ENCODE measurements at regions not wholly inside any gene's neighbourhood (a gene's known extent, or its start where the extent isn't known, plus 50 kb on each side); places are given as distances from the start of the nearest gene placed in this dataset.

- H3K27ac ChIP-seq (ENCODE audit: low read depth, low read length), result no peak overlapping the region
- no peaks in the 10 kb centered on the region for H3K36me3 ChIP-seq (ENCODE audit: low read length)
- no peak for TF ChIP-seq CTCF (IDR thresholded peaks at IDR 0.05; ENCODE audit: insufficient read depth, low read length, poor library complexity, severe bottlenecking)
Measured at GRCh38 chr1:81598623-81599022, 202.1 kb upstream of the ADGRL2 start.

GRCh38 chr1:81597720-81598426 lies 202.9 kb upstream of the ADGRL2 start:
- no peak for TF ChIP-seq CTCF (IDR thresholded peaks at IDR 0.05; ENCODE audit: insufficient read depth, low read length, poor library complexity, severe bottlenecking)
- Histone ChIP-seq H3K79me2 (ENCODE audit: insufficient read depth, low read length) (no peaks in the 10 kb centered on the region), H3F3A (ENCODE audit: insufficient read depth) (no peaks in the 10 kb centered on the region), H3K27me3 (ENCODE audit: low read length) (no peaks in the 10 kb centered on the region), H3K9me2 (replicated peaks; ENCODE audit: insufficient read depth, low read length) (no peaks in the 10 kb centered on the region), H4K20me1 (ENCODE audit: low read depth, low read length) (no peaks in the 10 kb centered on the region), H3K9me3 (ENCODE audit: insufficient read depth, low read length) (no peaks in the 10 kb centered on the region), H2AFZ (ENCODE audit: low read depth, low read length, severe bottlenecking) (no peak overlapping the region), H3K27ac (ENCODE audit: low read depth, low read length) (no peak overlapping the region), H3K9ac (ENCODE audit: low read length) (no peak overlapping the region), H3K36me3 (ENCODE audit: low read length) (no peaks in the 10 kb centered on the region), H3K4me2 (ENCODE audit: low read depth, low read length, poor library complexity, severe bottlenecking) (no peak overlapping the region), H3K4me3 (ENCODE audit: insufficient read depth, low read length, poor library complexity, severe bottlenecking) (no peak overlapping the region)

More at GRCh38 chr1:81598623-81599022, 202.1 kb upstream of the ADGRL2 start:
- Histone ChIP-seq H3K4me3 (ENCODE audit: insufficient read depth, low read length, poor library complexity, severe bottlenecking) (no peak overlapping the region), H3K9me3 (ENCODE audit: insufficient read depth, low read length) (no peaks in the 10 kb centered on the region), H3F3A (ENCODE audit: insufficient read depth) (no peaks in the 10 kb centered on the region), H3K4me2 (ENCODE audit: low read depth, low read length, poor library complexity, severe bottlenecking) (no peak overlapping the region), H3K27me3 (ENCODE audit: low read length) (no peaks in the 10 kb centered on the region), H3K9me2 (replicated peaks; ENCODE audit: insufficient read depth, low read length) (no peaks in the 10 kb centered on the region), H3K79me2 (ENCODE audit: insufficient read depth, low read length) (no peaks in the 10 kb centered on the region), H3K9ac (ENCODE audit: low read length) (no peak overlapping the region), H2AFZ (ENCODE audit: low read depth, low read length, severe bottlenecking) (no peak overlapping the region), H4K20me1 (ENCODE audit: low read depth, low read length) (no peaks in the 10 kb centered on the region)

- Histone ChIP-seq H3K36me3 (ENCODE audit: low read length) (no peaks in the 10 kb centered on the region), H3K4me3 (ENCODE audit: insufficient read depth, low read length, poor library complexity, severe bottlenecking) (no peak overlapping the region), H3K9ac (ENCODE audit: low read length) (no peak overlapping the region), H3K9me3 (ENCODE audit: insufficient read depth, low read length) (no peaks in the 10 kb centered on the region), H3K9me2 (replicated peaks; ENCODE audit: insufficient read depth, low read length) (no peaks in the 10 kb centered on the region), H3K27me3 (ENCODE audit: low read length) (no peaks in the 10 kb centered on the region), H3F3A (ENCODE audit: insufficient read depth) (no peaks in the 10 kb centered on the region), H2AFZ (ENCODE audit: low read depth, low read length, severe bottlenecking) (no peak overlapping the region), H3K4me2 (ENCODE audit: low read depth, low read length, poor library complexity, severe bottlenecking) (no peak overlapping the region), H4K20me1 (ENCODE audit: low read depth, low read length) (no peaks in the 10 kb centered on the region), H3K79me2 (ENCODE audit: insufficient read depth, low read length) (no peaks in the 10 kb centered on the region), H3K27ac (ENCODE audit: low read depth, low read length) (no peak overlapping the region)
- no peak for TF ChIP-seq CTCF (IDR thresholded peaks at IDR 0.05; ENCODE audit: insufficient read depth, low read length, poor library complexity, severe bottlenecking)
- no peak for TF ChIP-seq EZH2phosphoT487 (conservative IDR thresholded peaks at IDR 0.05; ENCODE audit: low read length)
Measured at GRCh38 chr1:81596341-81596740, 204.4 kb upstream of the ADGRL2 start.

Data from SU-DHL-6 (cell line).